HepG2 (cell line): ENCODE measurements at regions not wholly inside any gene's neighbourhood (a gene's known extent, or its start where the extent isn't known, plus 50 kb on each side); places are given as distances from the start of the nearest gene placed in this dataset.

Experiments used
- E2F2 ChIP-seq: sonication (generic); formaldehyde crosslinking; IDR thresholded peaks from 2 replicates; pipeline ENCODE4 v1.4.0; 2020; ENCODE audit warnings: missing genetic modification reagents, borderline replicate concordance
- ETV5 ChIP-seq: IDR thresholded peaks from 2 replicates; pipeline ENCODE4 v1.6.1; 2018; ENCODE audit warnings: missing biosample characterization, missing genetic modification reagents, inconsistent platforms, borderline replicate concordance
- FOXC1 ChIP-seq: sonication (generic); formaldehyde crosslinking; IDR thresholded peaks from 2 replicates; pipeline ENCODE4 v1.8.0; 2022; ENCODE audit warnings: mild to moderate bottlenecking, missing genetic modification reagents, borderline replicate concordance
- HMGXB4 ChIP-seq, 2 experiments: sonication (generic) in 1 of 2; formaldehyde crosslinking in 1 of 2; IDR thresholded peaks; 2 replicates each; pipeline versions ENCODE4 v1.4.0 to v1.6.1; 2018 to 2020; ENCODE audit warnings: missing genetic modification reagents in 2 of 2, borderline replicate concordance in 1 of 2, low read depth in 1 of 2, mild to moderate bottlenecking in 1 of 2, missing biosample characterization in 1 of 2
- KAT7 ChIP-seq: IDR thresholded peaks from 2 replicates; pipeline ENCODE4 v1.6.1; 2018; ENCODE audit warnings: borderline replicate concordance, missing compliant biosample characterization
- MXD4 ChIP-seq: IDR thresholded peaks from 2 replicates; pipeline ENCODE4 v1.6.1; 2016; ENCODE audit warnings: mild to moderate bottlenecking, missing biosample characterization, missing genetic modification reagents
- NFE2L1 ChIP-seq: sonication (generic); formaldehyde crosslinking; IDR thresholded peaks from 2 replicates; pipeline ENCODE4 v1.4.0; 2020; ENCODE audit warnings: missing genetic modification reagents, mild to moderate bottlenecking, borderline replicate concordance
- ZBTB3 ChIP-seq: sonication (generic); formaldehyde crosslinking; IDR thresholded peaks from 2 replicates; pipeline ENCODE4 v1.4.0; 2020; ENCODE audit warnings: low read depth, mild to moderate bottlenecking, moderate library complexity, missing genetic modification reagents, borderline replicate concordance
- ZNF180 ChIP-seq: sonication (generic); formaldehyde crosslinking; IDR thresholded peaks from 2 replicates; pipeline ENCODE4 v1.4.0; 2020; ENCODE audit warnings: low read depth, missing genetic modification reagents, borderline replicate concordance
- ZNF318 ChIP-seq: sonication (generic); formaldehyde crosslinking; IDR thresholded peaks from 2 replicates; pipeline ENCODE4 v1.4.0; 2020; ENCODE audit warnings: mild to moderate bottlenecking, missing genetic modification reagents
- ZNF34 ChIP-seq: sonication (generic); formaldehyde crosslinking; IDR thresholded peaks from 2 replicates; pipeline ENCODE4 v1.4.0; 2020; ENCODE audit warnings: mild to moderate bottlenecking, missing genetic modification reagents, borderline replicate concordance
- ZNF496 ChIP-seq: sonication (generic); formaldehyde crosslinking; IDR thresholded peaks from 2 replicates; pipeline ENCODE4 v1.8.1; 2023; ENCODE audit warnings: mild to moderate bottlenecking, moderate library complexity, missing genetic modification reagents; ENCODE audit not compliant: insufficient replicate concordance
- ZNF564 ChIP-seq: sonication (generic); formaldehyde crosslinking; IDR thresholded peaks from 2 replicates; pipeline ENCODE4 v1.8.1; 2023; ENCODE audit warnings: mild to moderate bottlenecking, missing genetic modification reagents
- ZNF768 ChIP-seq: sonication (generic); formaldehyde crosslinking; IDR thresholded peaks from 2 replicates; pipeline ENCODE4 v1.4.0; 2020; ENCODE audit warnings: missing genetic modification reagents
- ZNF792 ChIP-seq: IDR thresholded peaks from 2 replicates; pipeline ENCODE4 v1.6.1; 2016
- ZNF816 ChIP-seq: sonication (generic); formaldehyde crosslinking; IDR thresholded peaks from 2 replicates; pipeline ENCODE4 v1.8.0; 2022; ENCODE audit warnings: missing genetic modification reagents, mild to moderate bottlenecking, borderline replicate concordance
- ZNF841 ChIP-seq: sonication (generic); formaldehyde crosslinking; IDR thresholded peaks from 2 replicates; pipeline ENCODE4 v1.8.1; 2023; ENCODE audit warnings: missing genetic modification reagents, borderline replicate concordance

- peak; percentile 69; the same call in 1 of the 2 replicates for TF ChIP-seq ZNF318 (CRISPR knock-in tag)
- TF ChIP-seq E2F2 (CRISPR knock-in tag) = peak; percentile 25; the same call in 1 of the 2 replicates
- peak; percentile 85; the same call in 1 of the 2 replicates for TF ChIP-seq ZBTB3
- TF ChIP-seq NFE2L1 (CRISPR knock-in tag) = no peak
- no peak; the same call in 1 of the 2 replicates for TF ChIP-seq ZNF792 (CRISPR knock-in tag)
- peak; percentile 80 for TF ChIP-seq MXD4
- peak; percentile 31 to 73; a peak in 2 of 4 replicates for TF ChIP-seq HMGXB4 (CRISPR knock-in tag; IDR thresholded peaks at IDR 0.05; ENCODE audit: borderline replicate concordance in 1 of 2, low read depth in 1 of 2)
- TF ChIP-seq FOXC1 (CRISPR knock-in tag) = no peak
- TF ChIP-seq ZNF180 (CRISPR knock-in tag) = no peak
- peak; percentile 47 for TF ChIP-seq ZNF768
- no peak for TF ChIP-seq ZNF564 (CRISPR knock-in tag)
- peak; percentile 66 for TF ChIP-seq KAT7
- peak; percentile 89; the same call in 1 of the 2 replicates for TF ChIP-seq ETV5 (CRISPR knock-in tag)
- peak; percentile 77; the same call in 1 of the 2 replicates for TF ChIP-seq ZNF816 (CRISPR knock-in tag)
- no peak for TF ChIP-seq ZNF496
- no peak for TF ChIP-seq ZNF841 (CRISPR knock-in tag)
- peak; percentile 99 for TF ChIP-seq ZNF34 (CRISPR knock-in tag)
Observed at GRCh38 chr6:37102299-37103168, 67.4 kb upstream of the PIM1 start (continued).
